ENCODE measurements at regions not wholly inside any gene's neighbourhood (a gene's known extent, or its start where the extent isn't known, plus 50 kb on each side); places are given as distances from the start of the nearest gene placed in this dataset.
"Not testable (repeated sequence)": the region's sequence is repeated elsewhere in the genome, so short reads cannot be mapped to it uniquely, and the experiment has no call there.

- intact Hi-C loops (cut with DNase I), result no loop called here
- Histone ChIP-seq H3K9me3 (replicated peaks in 1 of 3) (no peaks in the 10 kb centered on the region), H3K27ac (no peak overlapping the region), H3K36me3 (replicated peaks in 1 of 2) (no peaks in the 10 kb centered on the region), H3K27me3 (no peaks in the 10 kb centered on the region), H3K4me1 (replicated peaks in 1 of 2) (no peaks in the 10 kb centered on the region), H3K4me3 (no peak overlapping the region)
- TF ChIP-seq CTCF (IDR thresholded peaks at IDR 0.05), result no peak
- no peak for DNase-seq
These were observed 708.5 kb upstream of the INTU start for GRCh38 chr4:126924237-126924636.

GRCh38 chr4:126930059-126930458 is 702.7 kb upstream of the INTU start:
- H3K4me1 ChIP-seq (replicated peaks in 1 of 2); intact Hi-C loops (cut with DNase I); H3K27ac ChIP-seq; H3K9me3 ChIP-seq (replicated peaks in 1 of 3); H3K36me3 ChIP-seq (replicated peaks in 1 of 2); H3K4me3 ChIP-seq; DNase-seq; H3K27me3 ChIP-seq: not testable (repeated sequence)
- 67 to 83% (median 78%) methylated on average over 1 to 4 of the region's 4 CpGs for WGBS, 4 donors

GRCh38 chr4:126935801-126936200 is 697.0 kb upstream of the INTU start:
- WGBS, 4 donors, result 73 to 82% (median 79%) methylated on average over 4 of the region's 4 CpGs
- H3K4me1 ChIP-seq (replicated peaks in 1 of 2), result no peaks in the 10 kb centered on the region
- no peak for TF ChIP-seq POLR2A (IDR thresholded peaks at IDR 0.05)
- TF ChIP-seq CTCF (IDR thresholded peaks at IDR 0.05), result no peak
- H3K27ac ChIP-seq, result no peak overlapping the region
- no peak overlapping the region for H3K4me3 ChIP-seq
- intact Hi-C loops (cut with DNase I), result no loop called here
- H3K36me3 ChIP-seq (replicated peaks in 1 of 2), result no peaks in the 10 kb centered on the region
- H3K9me3 ChIP-seq (replicated peaks in 1 of 3), result no peaks in the 10 kb centered on the region
- no peak for DNase-seq
- no peaks in the 10 kb centered on the region for H3K27me3 ChIP-seq

- H3K4me3 ChIP-seq, result no peak overlapping the region
- H3K36me3 ChIP-seq (replicated peaks in 1 of 2), result no peaks in the 10 kb centered on the region
- no peaks in the 10 kb centered on the region for H3K9me3 ChIP-seq (replicated peaks in 1 of 3)
- no peak overlapping the region for H3K27ac ChIP-seq
- no peak for DNase-seq
- H3K4me1 ChIP-seq (replicated peaks in 1 of 2), result no peaks in the 10 kb centered on the region
- TF ChIP-seq POLR2A (IDR thresholded peaks at IDR 0.05) (no peak), CTCF (IDR thresholded peaks at IDR 0.05) (no peak)
- intact Hi-C loops (cut with DNase I), result no loop called here
- no peaks in the 10 kb centered on the region for H3K27me3 ChIP-seq
These were observed 695.4 kb upstream of the INTU start for GRCh38 chr4:126937342-126937741.

GRCh38 chr4:126937846-126938422 is 694.8 kb upstream of the INTU start:
- Histone ChIP-seq H3K4me1 (replicated peaks in 1 of 2) (no peaks in the 10 kb centered on the region), H3K9me3 (replicated peaks in 1 of 3) (no peaks in the 10 kb centered on the region), H3K27ac (no peak overlapping the region), H3K4me3 (no peak overlapping the region), H3K27me3 (no peaks in the 10 kb centered on the region), H3K36me3 (replicated peaks in 1 of 2) (no peaks in the 10 kb centered on the region)
- 50 to 63% (median 55%) methylated on average over 2 of the region's 2 CpGs for WGBS, 4 donors
- intact Hi-C loops (cut with DNase I), result no loop called here
- TF ChIP-seq CTCF (IDR thresholded peaks at IDR 0.05) (no peak), POLR2A (IDR thresholded peaks at IDR 0.05) (no peak)
- DNase-seq, result no peak
